ENCODE measurements at regions not wholly inside any gene's neighbourhood (a gene's known extent, or its start where the extent isn't known, plus 50 kb on each side); places are given as distances from the start of the nearest gene placed in this dataset.

- no peak for TF ChIP-seq POLR2AphosphoS5 (IDR thresholded peaks at IDR 0.05; ENCODE audit: low read depth, low read length)
- no peak for TF ChIP-seq SIN3A (IDR thresholded peaks at IDR 0.05; ENCODE audit: borderline replicate concordance, insufficient read depth, low read length)
- TF ChIP-seq REST (IDR thresholded peaks at IDR 0.05; ENCODE audit: insufficient read depth in 1 of 2, low read depth in 2 of 2, low read length in 2 of 2) = no peak
- no peak for TF ChIP-seq TAF1 (IDR thresholded peaks at IDR 0.05; ENCODE audit: borderline replicate concordance, insufficient read depth, low read length)
Measured at GRCh38 chr6:112502351-112503090, 155.4 kb downstream of the RFPL4B start.
